Right cardiac atrium (tissue), 5 donors: ENCODE measurements at regions not wholly inside any gene's neighbourhood (a gene's known extent, or its start where the extent isn't known, plus 50 kb on each side); places are given as distances from the start of the nearest gene placed in this dataset.

Experiments
- ATAC-seq, 2 donors: fragments of 200-7000 bp; cut with Tn5 transposase; one replicate each; pipeline versions ENCODE4 v1.8.0 to v1.9.1; 2020; ENCODE audit warnings: moderate library complexity in 2 of 2, mild to moderate bottlenecking in 1 of 2
- DNase-seq, 3 donors: peaks; one replicate each; pipeline ENCODE4 v3.0.0-alpha.2; 2020
- H3K27ac ChIP-seq: one replicate; pipeline ENCODE4 v1.5.1; 2013; ENCODE audit warnings: mild to moderate bottlenecking, low read length, control low read depth, moderate library complexity
- H3K27me3 ChIP-seq: one replicate; pipeline ENCODE4 v1.6.1; 2013; ENCODE audit not compliant: control insufficient read depth, insufficient read depth
- H3K4me1 ChIP-seq: one replicate; pipeline ENCODE4 v1.6.1; 2013; ENCODE audit warnings: low read length; ENCODE audit not compliant: control insufficient read depth, insufficient read depth
- H3K4me3 ChIP-seq: one replicate; pipeline ENCODE4 v1.5.1; 2013; ENCODE audit warnings: low read length, control low read depth
- H3K9me3 ChIP-seq: one replicate; pipeline ENCODE4 v1.6.1; 2013; ENCODE audit warnings: low read length; ENCODE audit not compliant: control insufficient read depth
- WGBS: extraction: QIAGEN DNeasy Blood & Tissue Kit; methylation state at CpG from one replicate; pipeline ENCODE4 v1.1.7; 2013; 5-methylcytosine and 5-hydroxymethylcytosine counted together
- intact Hi-C, 4 donors: fragments of 100-400 bp; cut with DNase I; formaldehyde crosslinking; loops; one replicate each; pipeline versions ENCODE4 v1.11.0 to v1.14.0; 2022 to 2023
- donor health status: healthy with polysubstance abuse.
- donor health status: DM: no; HTN: yes; CAD: no.
- donor health status: DM: no; HTN: no; CAD: no.
- donor health status: DM: no; HTN: yes; CAD: no; lungs with severe emphysema.
- donor health status: DM: yes; HTN: yes; CAD: no.

- Histone ChIP-seq H3K27me3 (no peaks in the 10 kb centered on the region), H3K4me1 (no peaks in the 10 kb centered on the region), H3K27ac (no peak overlapping the region), H3K9me3 (no peaks in the 10 kb centered on the region), H3K4me3 (no peak overlapping the region)
- no peak for ATAC-seq
- intact Hi-C loops, result no loop called here
- DNase-seq, result no peak
These were observed 1219.4 kb upstream of the C9orf72 start for GRCh38 chr9:28792716-28793115.

GRCh38 chr9:28799876-28800275, 1226.6 kb upstream of the C9orf72 start:
- 54% methylated on average over 3 of the region's 3 CpGs for WGBS
- no peaks in the 10 kb centered on the region for H3K4me1 ChIP-seq
- no peak overlapping the region for H3K27ac ChIP-seq
- no peak for ATAC-seq
- no peaks in the 10 kb centered on the region for H3K27me3 ChIP-seq
- no peak overlapping the region for H3K4me3 ChIP-seq
- H3K9me3 ChIP-seq, result no peaks in the 10 kb centered on the region
- no peak for DNase-seq
- intact Hi-C loops, result no loop called here

- DNase-seq (no peak), ATAC-seq (no peak)
- WGBS, result 91% methylated on average over 1 of the region's 1 CpG
- Histone ChIP-seq H3K27me3 (no peaks in the 10 kb centered on the region), H3K27ac (no peak overlapping the region), H3K4me1 (no peaks in the 10 kb centered on the region), H3K4me3 (no peak overlapping the region), H3K9me3 (no peaks in the 10 kb centered on the region)
- intact Hi-C loops, result no loop called here
These were observed 1228.0 kb upstream of the C9orf72 start for GRCh38 chr9:28801144-28801799.

GRCh38 chr9:28805197-28805596, 1231.9 kb upstream of the C9orf72 start:
- H3K9me3 ChIP-seq, result no peaks in the 10 kb centered on the region
- no peaks in the 10 kb centered on the region for H3K27me3 ChIP-seq
- no peak for DNase-seq
- no peak overlapping the region for H3K27ac ChIP-seq
- ATAC-seq, result no peak
- intact Hi-C loops, result no loop called here
- 72% methylated on average over 1 of the region's 1 CpG for WGBS
- H3K4me3 ChIP-seq, result no peak overlapping the region
- no peaks in the 10 kb centered on the region for H3K4me1 ChIP-seq

GRCh38 chr9:28808042-28808441, 1234.8 kb upstream of the C9orf72 start:
- Histone ChIP-seq H3K27ac (no peak overlapping the region), H3K4me3 (no peak overlapping the region), H3K9me3 (no peaks in the 10 kb centered on the region), H3K4me1 (no peaks in the 10 kb centered on the region), H3K27me3 (no peaks in the 10 kb centered on the region)
- intact Hi-C loops, result no loop called here
- ATAC-seq (no peak), DNase-seq (no peak)

- 55% methylated on average over 1 of the region's 1 CpG for WGBS
- Histone ChIP-seq H3K4me3 (no peak overlapping the region), H3K27ac (no peak overlapping the region), H3K27me3 (no peaks in the 10 kb centered on the region), H3K4me1 (no peaks in the 10 kb centered on the region), H3K9me3 (no peaks in the 10 kb centered on the region)
- DNase-seq (no peak), ATAC-seq (no peak)
- intact Hi-C loops, result no loop called here
These were observed 1237.3 kb upstream of the C9orf72 start for GRCh38 chr9:28810388-28811075.

GRCh38 chr9:28820741-28821140, 1247.5 kb upstream of the C9orf72 start:
- H3K4me1 ChIP-seq, result no peaks in the 10 kb centered on the region
- H3K27me3 ChIP-seq, result no peaks in the 10 kb centered on the region
- intact Hi-C loops, result no loop called here
- ATAC-seq, result no peak
- DNase-seq, result no peak
- 32% methylated on average over 2 of the region's 2 CpGs for WGBS
- no peak overlapping the region for H3K4me3 ChIP-seq
- H3K9me3 ChIP-seq, result no peaks in the 10 kb centered on the region
- H3K27ac ChIP-seq, result no peak overlapping the region

- intact Hi-C loops, result no loop called here
- no peak for DNase-seq
- WGBS, result 45% methylated on average over 2 of the region's 2 CpGs
These were observed 1248.0 kb upstream of the C9orf72 start for GRCh38 chr9:28821240-28821639.

GRCh38 chr9:28824432-28824963, 1251.2 kb upstream of the C9orf72 start:
- no peak for ATAC-seq
- no peak for DNase-seq
- Histone ChIP-seq H3K9me3 (no peaks in the 10 kb centered on the region), H3K4me1 (no peaks in the 10 kb centered on the region), H3K27ac (no peak overlapping the region), H3K27me3 (no peaks in the 10 kb centered on the region), H3K4me3 (no peak overlapping the region)
- 52% methylated on average over 1 of the region's 1 CpG for WGBS
- intact Hi-C loops, result no loop called here

More at GRCh38 chr9:28821240-28821639, 1248.0 kb upstream of the C9orf72 start:
- Histone ChIP-seq H3K27ac (no peak overlapping the region), H3K4me3 (no peak overlapping the region), H3K9me3 (no peaks in the 10 kb centered on the region), H3K27me3 (no peaks in the 10 kb centered on the region), H3K4me1 (no peaks in the 10 kb centered on the region)
- ATAC-seq, result no peak

GRCh38 chr9:28832168-28832770, 1259.0 kb upstream of the C9orf72 start:
- H3K9me3 ChIP-seq, result no peaks in the 10 kb centered on the region
- H3K27me3 ChIP-seq, result no peaks in the 10 kb centered on the region
- intact Hi-C loops, result no loop called here
- H3K4me1 ChIP-seq, result no peaks in the 10 kb centered on the region
- ATAC-seq, result no peak
- WGBS, result 65% methylated on average over 3 of the region's 3 CpGs
- no peak overlapping the region for H3K4me3 ChIP-seq
- H3K27ac ChIP-seq, result no peak overlapping the region
- no peak for DNase-seq

GRCh38 chr9:28834156-28834555, 1260.9 kb upstream of the C9orf72 start:
- Histone ChIP-seq H3K27ac (no peak overlapping the region), H3K4me3 (no peak overlapping the region), H3K27me3 (no peaks in the 10 kb centered on the region), H3K9me3 (peaks cover 3% of the 10 kb centered on the region), H3K4me1 (no peaks in the 10 kb centered on the region)
- no peak for ATAC-seq
- intact Hi-C loops, result no loop called here
- 67% methylated on average over 1 of the region's 1 CpG for WGBS
- no peak for DNase-seq
